GM12891 (cell line): ENCODE measurements at regions not wholly inside any gene's neighbourhood (a gene's known extent, or its start where the extent isn't known, plus 50 kb on each side); places are given as distances from the start of the nearest gene placed in this dataset.
"Not testable (repeated sequence)": the region's sequence is repeated elsewhere in the genome, so short reads cannot be mapped to it uniquely, and the experiment has no call there.

Source experiments
- DNase-seq: peaks from one replicate; pipeline ENCODE4 v3.0.0; 2011; ENCODE audit warnings: low spot score; ENCODE audit not compliant: insufficient read length
- FAIRE-seq: peaks from 2 replicates; lab custom pipeline; 2011; peaks lifted over from hg19 to GRCh38; lab: Jason Lieb, UNC
- PAX5 ChIP-seq: IDR thresholded peaks from 2 replicates; pipeline ENCODE4 v1.6.1; 2011; ENCODE audit warnings: low read length, moderate library complexity, mild to moderate bottlenecking; ENCODE audit not compliant: insufficient read depth, severe bottlenecking
- POLR2A ChIP-seq: IDR thresholded peaks from 2 replicates; pipeline ENCODE4 v1.6.1; 2011; ENCODE audit warnings: low read depth, low read length, control low read depth
- POLR2AphosphoS5 ChIP-seq: IDR thresholded peaks from 2 replicates; pipeline ENCODE4 v1.6.1; 2011; ENCODE audit warnings: low read depth, low read length, control low read depth
- POU2F2 ChIP-seq: IDR thresholded peaks from 2 replicates; pipeline ENCODE4 v1.6.1; 2011; ENCODE audit warnings: low read depth, mild to moderate bottlenecking, control low read depth, low read length, moderate library complexity
- SPI1 ChIP-seq: IDR thresholded peaks from 2 replicates; pipeline ENCODE4 v1.6.1; 2011; ENCODE audit warnings: low read depth, low read length, control low read depth
- TAF1 ChIP-seq: IDR thresholded peaks from 2 replicates; pipeline ENCODE4 v1.6.1; 2011; ENCODE audit warnings: low read depth, low read length, control low read depth

DNA sequence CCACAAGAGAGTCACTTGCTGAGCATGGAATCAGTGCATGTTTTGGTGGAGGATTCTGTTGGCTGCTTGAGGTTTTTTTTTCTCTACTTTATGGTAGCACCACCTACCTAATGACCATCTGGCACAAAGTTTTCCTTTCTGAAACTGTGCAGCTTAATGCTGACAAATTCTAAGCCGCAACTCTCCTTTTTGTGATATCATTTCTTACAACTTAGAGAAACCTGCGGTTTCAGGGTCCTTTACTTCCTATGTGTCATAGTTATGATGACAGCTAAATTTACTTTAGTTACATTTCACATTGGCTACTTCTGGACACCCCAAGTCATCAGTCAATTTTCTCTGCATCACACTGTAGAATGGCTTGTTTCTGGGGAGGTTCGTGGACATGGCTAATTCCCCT lies 115.4 kb upstream of the TMTC4 start:
- peak; percentile 20 for FAIRE-seq
- DNase-seq, result peak; percentile 25
- TF ChIP-seq POLR2A (no peak), SPI1 (no peak), TAF1 (no peak), POU2F2 (no peak)

DNA sequence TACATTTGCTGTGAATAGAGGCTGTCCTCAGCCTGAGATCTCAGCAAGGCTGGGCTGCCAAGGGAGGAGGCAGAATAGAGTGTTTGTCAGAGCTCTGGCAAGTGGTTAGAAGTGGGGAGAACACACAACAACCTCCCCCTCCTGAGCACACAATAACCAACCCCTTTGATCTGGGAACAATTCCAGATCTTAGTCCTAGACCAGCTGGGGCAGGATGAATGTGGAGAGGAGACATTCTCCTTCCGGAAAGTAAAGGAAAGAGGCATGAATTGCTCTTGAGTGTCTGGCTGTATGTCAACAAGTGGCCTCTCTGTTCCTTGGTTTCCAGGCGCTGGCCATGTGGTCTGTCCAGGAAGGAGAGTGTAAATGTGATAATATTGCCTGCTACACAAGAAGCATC lies 114.9 kb upstream of the TMTC4 start:
- TF ChIP-seq POLR2AphosphoS5 (no peak), TAF1 (no peak), POU2F2 (no peak), PAX5 (no peak), POLR2A (no peak), SPI1 (no peak)
- FAIRE-seq (no peak), DNase-seq (no peak)

DNA sequence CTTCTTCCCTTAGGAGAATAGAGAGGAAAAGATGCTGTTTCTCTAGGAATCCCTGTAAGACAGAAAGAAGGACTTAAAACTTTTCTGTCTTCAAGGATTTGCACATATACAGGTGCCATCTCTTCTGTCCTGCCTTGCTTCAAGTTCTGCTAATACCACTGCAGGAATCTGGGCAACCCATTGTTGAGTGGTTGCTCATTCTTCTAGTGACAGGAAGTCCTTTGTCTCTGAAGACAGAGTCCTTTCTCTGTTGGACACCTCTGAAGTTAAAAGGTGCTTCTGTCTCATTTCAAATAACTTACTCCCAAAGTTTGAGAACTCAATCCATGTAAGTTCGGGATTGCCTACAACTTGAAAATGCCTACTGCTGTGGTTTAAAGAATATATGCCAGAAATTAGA lies 114.4 kb upstream of the TMTC4 start:
- TF ChIP-seq POLR2A (no peak), TAF1 (no peak), PAX5 (no peak), POLR2AphosphoS5 (no peak), SPI1 (no peak), POU2F2 (no peak)
- no peak for FAIRE-seq
- DNase-seq, result no peak

DNA sequence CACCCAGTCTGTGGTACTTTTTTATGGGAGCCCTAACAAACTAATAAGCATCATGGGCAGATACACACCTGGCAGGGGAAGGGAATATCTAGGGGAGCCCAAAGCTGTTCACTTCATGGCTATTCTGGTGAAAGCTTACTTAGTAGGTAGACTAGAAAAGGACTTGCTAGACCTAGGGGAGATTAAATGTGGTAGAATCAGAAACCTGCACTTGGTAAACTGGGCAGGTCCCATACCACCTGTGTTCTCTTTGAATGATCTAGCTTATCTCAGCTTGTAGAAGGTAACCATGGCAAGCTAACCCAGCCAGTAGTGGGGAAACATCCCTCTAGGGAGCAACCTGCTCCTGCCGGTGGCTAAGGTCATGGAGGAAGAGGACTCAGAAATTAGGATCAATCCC lies 113.9 kb upstream of the TMTC4 start:
- FAIRE-seq (no peak), DNase-seq (no peak)
- TF ChIP-seq PAX5 (no peak), POU2F2 (no peak), TAF1 (no peak)

DNA sequence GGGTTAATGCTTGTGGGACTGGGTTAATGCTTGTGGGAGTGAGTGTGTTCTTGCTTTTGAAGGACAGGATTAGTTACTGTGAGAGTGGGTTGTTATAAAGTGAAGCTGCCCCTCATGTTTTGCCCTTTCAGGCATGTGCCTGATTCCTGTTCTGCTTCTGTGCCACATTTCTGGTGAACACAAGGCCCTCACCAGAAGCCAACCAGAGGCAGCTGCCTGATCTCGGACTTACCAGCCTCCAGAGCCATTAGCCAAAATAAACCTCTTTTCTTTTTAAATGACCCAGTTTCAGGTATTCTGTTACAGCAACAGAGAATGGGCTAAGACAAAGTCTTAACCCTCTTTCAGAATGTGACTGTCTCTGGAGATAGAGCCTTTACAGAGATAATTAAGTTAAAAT lies 113.3 kb upstream of the TMTC4 start:
- DNase-seq (no peak), FAIRE-seq (no peak)
- TF ChIP-seq POU2F2, result no peak
- TF ChIP-seq POLR2A, result no peak
- no peak for TF ChIP-seq TAF1
- TF ChIP-seq SPI1, result no peak
- no peak for TF ChIP-seq POLR2AphosphoS5
- TF ChIP-seq PAX5, result no peak

DNA sequence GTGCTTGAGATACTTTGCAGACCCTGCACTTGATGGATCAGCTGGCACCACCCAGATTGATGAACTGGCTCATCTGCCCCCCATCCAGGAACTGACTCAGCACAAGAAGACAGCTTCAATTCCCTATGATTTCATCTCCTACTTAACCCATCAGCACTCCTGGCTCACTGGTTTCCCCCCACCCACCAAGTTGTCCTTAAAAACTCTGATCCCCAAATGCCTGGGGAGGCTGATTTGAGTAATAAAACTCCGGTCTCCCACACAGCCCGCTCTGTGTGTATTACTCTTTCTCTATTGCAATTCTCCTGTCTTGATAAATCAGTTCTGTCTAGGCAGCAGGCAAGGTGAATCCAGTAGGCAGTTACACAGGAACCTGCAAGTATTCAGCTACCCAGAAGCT lies 102.1 kb upstream of the TMTC4 start:
- FAIRE-seq, DNase-seq: not testable (repeated sequence)

DNA sequence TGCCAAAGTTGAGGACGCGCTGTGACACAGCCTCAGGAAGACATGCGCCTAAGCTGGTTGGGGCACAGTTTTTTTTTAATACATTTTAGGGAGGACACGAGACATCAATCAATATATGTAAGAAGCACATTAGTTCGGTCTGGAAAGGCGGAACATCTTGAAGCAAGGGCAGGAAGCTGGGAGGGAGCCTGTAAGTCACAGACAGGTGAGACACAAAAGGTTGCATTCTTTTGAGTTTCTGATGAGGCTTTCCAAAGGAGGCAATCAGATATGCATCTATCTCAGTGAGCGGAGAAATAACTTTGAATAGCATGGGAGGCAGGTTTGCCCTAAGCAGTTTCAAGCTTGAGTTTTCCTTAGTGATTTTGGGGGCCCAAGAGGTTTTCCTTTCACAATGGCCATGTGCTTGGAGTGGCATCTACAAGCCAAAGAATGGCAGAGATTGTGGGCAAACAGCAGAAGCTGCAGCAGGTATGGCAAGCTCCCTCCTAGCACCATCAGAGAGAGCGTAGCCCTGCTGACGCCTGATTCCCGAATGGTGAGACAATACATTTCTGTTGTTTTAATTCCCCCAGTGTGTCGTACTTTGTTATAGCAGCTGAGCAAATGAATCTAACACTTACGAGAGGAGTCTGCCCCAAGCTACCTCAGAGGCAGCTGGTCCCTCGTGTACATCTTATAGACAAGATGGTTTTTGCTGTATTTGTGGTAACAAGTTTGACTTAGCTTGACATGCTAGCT lies 99.5 kb upstream of the TMTC4 start:
- FAIRE-seq, result no peak
- no peak for TF ChIP-seq POLR2A
- no peak for TF ChIP-seq SPI1
- no peak for TF ChIP-seq POLR2AphosphoS5
- no peak for TF ChIP-seq PAX5
- TF ChIP-seq TAF1, result no peak
- no peak for TF ChIP-seq POU2F2

DNA sequence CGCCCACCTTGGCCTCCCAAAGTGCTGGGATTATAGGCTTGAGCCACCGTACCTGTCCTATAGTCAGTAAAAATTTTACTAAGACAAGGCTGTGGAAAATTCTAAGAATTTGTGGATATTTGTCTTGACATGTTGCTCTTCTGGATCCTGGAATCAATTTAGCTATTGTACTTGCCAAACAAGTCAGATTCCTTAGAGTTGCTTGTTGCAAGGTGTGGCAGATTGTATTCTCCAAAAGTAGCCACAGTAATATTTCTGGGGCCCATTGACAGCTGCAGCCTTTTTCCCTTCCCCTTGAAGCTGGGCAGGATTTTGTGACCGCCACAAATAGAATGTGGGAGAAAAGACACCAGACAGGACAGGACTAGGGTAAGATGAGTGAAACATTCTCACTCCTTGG lies 98.8 kb upstream of the TMTC4 start:
- no peak for DNase-seq
- TF ChIP-seq PAX5 (no peak), SPI1 (no peak), POLR2A (no peak), POU2F2 (no peak), POLR2AphosphoS5 (no peak), TAF1 (no peak)
- FAIRE-seq, result no peak

More for the DNA sequence above, 99.5 kb upstream of the TMTC4 start:
- no peak for DNase-seq

DNA sequence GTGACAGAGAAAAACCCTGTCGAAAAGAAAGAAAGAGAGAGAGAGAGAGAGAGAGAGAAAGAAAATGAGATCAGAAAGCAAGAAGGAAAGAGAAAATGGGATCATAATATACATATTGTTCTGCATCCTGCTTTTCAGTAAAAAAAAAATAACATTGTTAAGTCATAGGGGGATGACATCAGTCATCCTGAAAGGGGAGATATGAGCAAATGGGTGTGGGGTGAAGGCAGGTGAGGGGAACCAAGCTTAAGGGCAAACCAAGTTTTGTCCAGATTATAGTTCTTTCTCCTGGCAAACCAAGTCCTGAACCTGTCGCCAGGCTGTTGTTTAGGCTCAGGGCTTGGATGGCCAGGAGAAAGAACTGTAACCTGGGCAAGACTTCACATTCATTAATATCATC lies 92.6 kb upstream of the TMTC4 start:
- FAIRE-seq, result no peak
- TF ChIP-seq SPI1 (no peak), TAF1 (no peak), POLR2AphosphoS5 (no peak), PAX5 (no peak), POLR2A (no peak), POU2F2 (no peak)
- no peak for DNase-seq

DNA sequence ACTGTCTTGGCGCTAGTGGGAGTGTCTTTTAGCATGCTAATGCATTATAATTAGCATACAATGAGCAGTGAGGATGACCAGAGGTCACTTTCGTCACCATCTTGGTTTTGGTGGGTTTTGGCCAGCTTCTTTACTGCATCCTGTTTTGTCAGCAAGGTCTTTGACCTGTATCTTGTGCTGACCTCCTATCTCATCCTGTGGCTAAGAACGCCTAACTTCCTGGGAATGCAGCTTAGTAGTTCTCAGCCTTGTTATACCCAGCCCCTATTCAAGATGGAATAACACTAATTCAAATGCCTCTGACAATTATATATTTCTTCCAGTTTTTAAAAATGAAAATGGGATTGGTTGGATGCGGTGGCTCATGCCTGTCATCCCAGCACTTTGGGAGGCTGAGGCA lies 92.0 kb upstream of the TMTC4 start:
- not testable (repeated sequence) for DNase-seq, FAIRE-seq
